Mucosa of rectum (tissue), 2 donors: ENCODE measurements at regions not wholly inside any gene's neighbourhood (a gene's known extent, or its start where the extent isn't known, plus 50 kb on each side); places are given as distances from the start of the nearest gene placed in this dataset.

Experiments
- H3K27ac ChIP-seq, 2 donors: one replicate each; pipeline ENCODE4 v1.7.0; 2013; ENCODE audit warnings: inconsistent platforms in 2 of 2, low read depth in 2 of 2, low read length in 2 of 2
- H3K27me3 ChIP-seq, 2 donors: one replicate each; pipeline ENCODE4 v1.7.0; 2013; ENCODE audit warnings: low read length in 2 of 2; ENCODE audit not compliant: control insufficient read depth in 2 of 2, insufficient read depth in 2 of 2
- H3K36me3 ChIP-seq, 2 donors: one replicate each; pipeline ENCODE4 v1.7.0; 2013; ENCODE audit warnings: low read length in 2 of 2; ENCODE audit not compliant: control insufficient read depth in 2 of 2, insufficient read depth in 2 of 2
- H3K4me1 ChIP-seq, 2 donors: one replicate each; pipeline ENCODE4 v1.7.0; 2013; ENCODE audit warnings: low read length in 2 of 2, mild to moderate bottlenecking in 1 of 2; ENCODE audit not compliant: control insufficient read depth in 2 of 2, insufficient read depth in 2 of 2
- H3K4me3 ChIP-seq, 2 donors: one replicate each; pipeline ENCODE4 v1.7.0; 2013; ENCODE audit warnings: low read length in 2 of 2
- H3K9ac ChIP-seq, 2 donors: one replicate each; pipeline ENCODE4 v1.7.0; 2013; ENCODE audit warnings: low read length in 2 of 2, low read depth in 1 of 2, mild to moderate bottlenecking in 1 of 2
- H3K9me3 ChIP-seq, 2 donors: one replicate each; pipeline ENCODE4 v1.7.0; 2013; ENCODE audit warnings: low read length in 2 of 2; ENCODE audit not compliant: control insufficient read depth in 2 of 2
- donor health status: healthy.
- donor health status: Normal muscosa, but diverticular disease.

DNA sequence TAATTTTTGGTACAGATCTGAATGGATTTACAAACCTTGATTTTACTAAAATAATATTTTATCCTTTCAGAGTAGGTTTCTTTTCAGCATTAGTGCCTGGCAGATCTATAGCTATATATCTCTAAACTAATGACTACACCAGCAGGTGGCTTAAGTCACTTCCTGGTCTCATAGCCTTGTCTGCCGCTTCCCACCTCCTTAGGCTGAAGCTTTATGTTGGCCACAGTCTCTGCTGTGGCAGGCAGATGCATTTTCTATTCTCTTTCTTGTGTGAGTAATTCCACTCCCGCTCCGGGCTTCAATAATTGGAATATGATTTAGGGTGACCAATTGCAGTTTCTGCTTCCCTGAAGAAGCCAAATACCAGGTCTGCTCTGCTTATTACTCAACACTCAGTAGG, 226.8 kb upstream of the HS3ST5 start:
- H3K27me3 ChIP-seq: no peaks in the 10 kb centered on the region
- no peaks in the 10 kb centered on the region for H3K9me3 ChIP-seq
- H3K27ac ChIP-seq: no peak overlapping the region
- H3K9ac ChIP-seq: no peak overlapping the region
- H3K4me1 ChIP-seq: no peaks in the 10 kb centered on the region
- no peak overlapping the region for H3K4me3 ChIP-seq
- no peaks in the 10 kb centered on the region for H3K36me3 ChIP-seq

DNA sequence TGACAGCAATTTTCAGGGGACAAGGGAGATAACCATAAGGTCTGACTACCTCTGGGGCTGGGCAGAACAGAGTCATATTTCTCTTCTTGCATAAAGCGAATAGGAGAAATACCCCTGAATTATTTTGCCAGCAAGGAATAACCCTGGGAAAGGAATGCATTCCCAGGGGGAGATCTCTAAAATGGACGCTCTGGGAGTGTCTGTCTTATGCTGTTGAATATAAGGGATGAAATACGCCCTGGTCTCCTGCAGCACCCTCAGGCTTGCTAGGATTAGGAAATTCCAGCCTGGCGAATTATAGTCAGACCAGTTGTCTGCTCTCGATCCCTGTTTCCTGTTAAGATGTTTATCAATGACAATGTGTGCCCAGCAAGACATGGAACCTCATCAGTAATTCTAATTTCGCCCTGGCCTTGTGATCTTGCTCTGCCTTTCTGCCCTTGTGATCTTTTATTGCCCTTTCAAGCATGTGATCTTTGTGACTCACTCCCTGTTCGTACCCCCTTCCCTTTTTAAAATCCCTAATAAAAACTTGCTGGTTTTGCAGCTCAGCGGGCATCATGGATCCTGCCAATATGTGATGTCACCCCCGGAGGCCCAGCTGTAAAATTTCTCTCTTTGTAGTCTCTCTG, 221.6 kb upstream of the HS3ST5 start:
- H3K36me3 ChIP-seq: no peaks in the 10 kb centered on the region

DNA sequence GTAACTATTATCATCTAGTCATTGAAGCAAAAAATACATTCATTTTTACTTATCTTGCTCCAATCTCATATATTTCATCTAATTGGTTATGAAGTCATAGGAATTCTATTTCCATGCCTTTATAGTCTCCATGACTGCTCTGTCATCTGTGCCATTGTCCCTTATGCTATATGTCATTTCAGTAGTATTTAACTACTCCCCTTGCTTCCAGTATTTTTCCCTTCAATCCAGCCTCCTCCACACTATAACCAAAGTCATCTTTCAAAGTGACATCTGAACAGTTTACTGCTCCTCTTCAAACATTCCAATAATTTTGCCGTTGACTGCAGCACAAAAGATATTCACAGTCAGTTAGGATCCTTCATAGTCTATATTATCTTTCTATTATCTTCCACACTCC, 216.6 kb upstream of the HS3ST5 start:
- Histone ChIP-seq H3K27ac (no peak overlapping the region), H3K9me3 (no peaks in the 10 kb centered on the region), H3K4me1 (no peaks in the 10 kb centered on the region), H3K4me3 (no peak overlapping the region), H3K9ac (no peak overlapping the region), H3K36me3 (no peaks in the 10 kb centered on the region), H3K27me3 (no peaks in the 10 kb centered on the region)

More for the DNA sequence above, 221.6 kb upstream of the HS3ST5 start:
- Histone ChIP-seq H3K4me1 (no peaks in the 10 kb centered on the region), H3K27ac (no peak overlapping the region), H3K9me3 (no peaks in the 10 kb centered on the region), H3K9ac (no peak overlapping the region), H3K4me3 (no peak overlapping the region), H3K27me3 (no peaks in the 10 kb centered on the region)

DNA sequence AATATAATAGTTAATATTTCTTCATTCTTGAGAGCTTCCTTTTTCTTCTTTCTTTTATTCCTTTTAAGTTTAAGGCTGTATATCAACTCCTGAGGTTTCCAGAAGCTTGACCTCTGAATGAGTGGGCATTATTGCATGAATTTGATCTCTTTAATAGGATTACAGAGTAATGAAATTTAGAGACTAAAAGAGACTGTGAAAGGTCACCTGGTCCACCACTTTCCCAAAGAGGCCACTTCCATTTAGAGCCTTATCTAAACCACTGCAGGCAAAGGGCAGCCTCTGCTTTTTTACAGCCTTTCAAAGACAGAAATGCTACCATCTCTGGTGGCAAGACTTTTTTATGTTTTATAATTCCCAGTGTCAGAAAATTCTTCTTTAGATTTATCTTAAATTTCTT, 215.3 kb upstream of the HS3ST5 start:
- Histone ChIP-seq H3K36me3 (no peaks in the 10 kb centered on the region), H3K9ac (no peak overlapping the region), H3K4me1 (no peaks in the 10 kb centered on the region), H3K9me3 (no peaks in the 10 kb centered on the region), H3K4me3 (no peak overlapping the region), H3K27me3 (no peaks in the 10 kb centered on the region), H3K27ac (no peak overlapping the region)

DNA sequence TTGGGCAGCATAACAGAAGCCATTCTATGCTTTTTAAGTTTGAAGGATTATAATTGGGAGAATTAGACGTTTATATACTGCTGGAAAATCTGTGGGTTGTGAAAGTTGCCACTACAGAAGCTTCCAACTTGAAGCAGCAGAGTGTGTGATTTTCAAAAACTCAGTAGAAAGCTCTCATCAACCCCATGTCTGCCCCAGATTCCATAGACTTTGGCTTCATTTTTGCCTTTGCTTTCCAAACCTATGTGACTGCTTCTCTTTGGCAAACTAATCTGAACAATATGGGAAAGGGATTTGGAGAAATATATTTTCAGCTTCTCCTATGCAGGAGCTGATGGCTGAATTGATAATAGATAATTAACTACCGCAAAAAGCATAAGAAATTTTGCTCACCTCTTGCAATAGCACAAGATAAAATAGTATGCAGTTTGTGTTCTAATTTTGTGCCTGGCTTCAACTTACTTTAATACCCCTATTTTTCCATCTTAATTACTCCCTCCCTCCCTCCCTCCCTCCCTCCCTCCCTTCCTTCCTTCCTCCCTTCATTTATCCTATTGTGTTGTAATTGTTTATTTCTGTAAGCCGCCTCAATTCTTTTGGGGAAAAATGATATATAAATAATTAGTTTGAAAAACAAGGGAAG, 214.1 kb upstream of the HS3ST5 start:
- no peaks in the 10 kb centered on the region for H3K36me3 ChIP-seq
- no peaks in the 10 kb centered on the region for H3K9me3 ChIP-seq
- H3K4me3 ChIP-seq: no peak overlapping the region
- no peak overlapping the region for H3K9ac ChIP-seq
- H3K27ac ChIP-seq: no peak overlapping the region
- no peaks in the 10 kb centered on the region for H3K27me3 ChIP-seq
- H3K4me1 ChIP-seq: no peaks in the 10 kb centered on the region

DNA sequence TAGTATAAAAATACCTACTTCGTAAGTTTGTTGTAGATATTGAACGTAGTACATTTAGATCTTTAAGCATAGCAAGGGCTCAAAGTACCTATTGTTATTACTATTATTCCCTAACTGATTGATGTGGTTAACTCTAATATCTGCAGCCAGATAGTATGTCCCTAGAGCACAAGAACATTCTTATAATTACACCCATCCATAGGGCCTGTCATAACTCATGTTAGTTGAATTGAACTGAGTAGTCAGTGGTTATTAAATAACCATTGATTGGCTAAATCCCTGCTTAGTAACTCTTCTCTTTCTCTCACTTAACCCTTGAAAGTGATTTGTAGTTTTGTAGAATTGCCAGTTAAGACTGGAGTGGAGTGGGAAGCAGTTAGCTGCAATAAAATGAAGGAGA, 207.5 kb upstream of the HS3ST5 start:
- no peaks in the 10 kb centered on the region for H3K4me1 ChIP-seq
- no peak overlapping the region for H3K9ac ChIP-seq
- H3K9me3 ChIP-seq: no peaks in the 10 kb centered on the region
- no peaks in the 10 kb centered on the region for H3K27me3 ChIP-seq
- H3K4me3 ChIP-seq: no peak overlapping the region
- H3K27ac ChIP-seq: no peak overlapping the region
- H3K36me3 ChIP-seq: no peaks in the 10 kb centered on the region

DNA sequence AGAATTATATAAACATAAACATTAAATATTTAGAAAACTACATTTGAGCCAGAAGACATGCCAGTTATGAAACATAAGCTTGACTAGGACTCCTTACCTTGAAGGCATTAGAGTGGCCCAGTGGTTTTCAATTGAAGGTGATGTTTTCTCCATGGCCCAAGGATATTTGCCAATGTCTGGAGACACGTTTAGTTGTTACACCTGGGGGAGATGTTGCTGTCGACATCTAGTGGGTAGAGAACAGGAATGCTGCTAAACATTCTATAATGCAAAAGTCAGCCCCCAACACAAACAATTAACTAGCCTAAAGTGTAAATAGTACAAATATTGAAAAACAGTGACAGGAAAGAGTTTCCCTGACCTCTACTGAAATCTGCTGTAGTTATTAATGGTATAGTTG, 200.9 kb upstream of the HS3ST5 start:
- no peaks in the 10 kb centered on the region for H3K36me3 ChIP-seq
- H3K27ac ChIP-seq: no peak overlapping the region
- H3K27me3 ChIP-seq: no peaks in the 10 kb centered on the region
- H3K9ac ChIP-seq: no peak overlapping the region
- H3K4me1 ChIP-seq: no peaks in the 10 kb centered on the region
- H3K4me3 ChIP-seq: no peak overlapping the region
- no peaks in the 10 kb centered on the region for H3K9me3 ChIP-seq

DNA sequence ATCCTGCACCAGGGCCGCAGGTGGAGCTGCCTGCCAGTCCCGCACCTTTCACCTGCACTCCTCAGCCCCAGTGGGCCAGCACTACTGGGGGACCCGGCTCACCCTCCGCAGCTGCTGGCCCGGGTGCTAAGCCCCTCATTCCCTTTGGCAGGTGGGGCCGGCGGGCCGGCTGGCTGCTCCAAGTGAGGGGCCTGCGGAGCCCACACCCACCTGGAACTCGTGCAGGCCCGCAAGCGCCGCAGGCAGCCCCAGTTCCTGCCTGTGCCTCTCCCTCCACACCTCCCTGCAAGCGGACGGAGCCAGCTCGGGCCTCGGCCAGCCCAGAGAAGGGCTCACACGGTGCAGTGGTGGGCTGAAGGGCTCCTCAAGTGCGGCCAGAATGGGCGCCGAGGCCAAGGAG, 199.0 kb upstream of the HS3ST5 start:
- H3K4me3 ChIP-seq: no peak overlapping the region
- no peak overlapping the region for H3K9ac ChIP-seq
- H3K9me3 ChIP-seq: no peaks in the 10 kb centered on the region
- no peaks in the 10 kb centered on the region for H3K36me3 ChIP-seq
- no peaks in the 10 kb centered on the region for H3K27me3 ChIP-seq
- H3K27ac ChIP-seq: no peak overlapping the region
- no peaks in the 10 kb centered on the region for H3K4me1 ChIP-seq

DNA sequence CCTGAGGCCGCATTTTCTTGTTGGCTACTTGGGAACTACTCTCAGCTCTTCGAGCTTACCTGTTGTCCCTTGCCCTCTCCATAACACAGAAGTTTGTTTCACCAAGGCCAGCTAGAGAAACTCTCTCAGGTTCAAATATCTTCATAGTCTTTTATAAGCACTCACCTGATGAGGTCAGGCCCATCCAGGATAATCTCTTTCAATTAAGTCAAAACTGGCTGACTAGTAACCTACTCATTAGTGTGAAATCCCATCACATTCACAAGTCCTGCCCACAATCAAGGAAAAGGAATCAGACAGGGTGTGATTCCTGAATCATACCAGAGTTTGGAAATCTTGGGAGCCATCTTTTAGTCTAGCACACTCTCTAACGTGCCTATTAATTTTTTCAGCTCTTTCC, 195.2 kb upstream of the HS3ST5 start:
- Histone ChIP-seq H3K4me3 (no peak overlapping the region), H3K4me1 (no peaks in the 10 kb centered on the region), H3K27me3 (no peaks in the 10 kb centered on the region), H3K27ac (no peak overlapping the region), H3K36me3 (no peaks in the 10 kb centered on the region), H3K9me3 (no peaks in the 10 kb centered on the region), H3K9ac (no peak overlapping the region)

DNA sequence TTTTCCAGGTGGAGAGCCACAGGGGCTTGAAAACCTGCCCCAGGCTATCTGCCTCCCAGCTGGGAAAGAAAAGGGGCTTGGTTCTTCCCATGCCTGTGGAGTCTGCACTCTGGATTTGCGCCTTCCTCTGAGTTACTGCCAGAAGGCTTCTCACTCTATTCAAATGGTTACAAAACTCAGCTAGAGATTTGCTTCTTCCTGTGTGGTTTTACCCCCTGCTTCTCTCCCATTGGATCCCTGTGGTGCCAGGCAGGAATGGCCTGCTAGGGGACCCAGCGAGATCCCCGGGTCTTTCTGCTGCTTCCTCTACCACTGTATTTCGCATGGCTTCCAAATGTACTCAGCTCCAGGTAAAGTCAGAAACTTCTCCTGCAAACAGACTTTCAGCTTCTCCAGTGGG, 192.0 kb upstream of the HS3ST5 start:
- no peak overlapping the region for H3K27ac ChIP-seq

More for the DNA sequence above, 192.0 kb upstream of the HS3ST5 start:
- Histone ChIP-seq H3K27me3 (no peaks in the 10 kb centered on the region), H3K36me3 (no peaks in the 10 kb centered on the region), H3K4me1 (no peaks in the 10 kb centered on the region), H3K9ac (no peak overlapping the region), H3K9me3 (no peaks in the 10 kb centered on the region), H3K4me3 (no peak overlapping the region)
